Activated T-helper 1 cell treated with anti-CD3 and anti-CD28 coated beads, Interleukin-2, amount 50 U/mL, for 16 hours (primary cell): ENCODE measurements at regions not wholly inside any gene's neighbourhood (a gene's known extent, or its start where the extent isn't known, plus 50 kb on each side); places are given as distances from the start of the nearest gene placed in this dataset.
"Not testable (repeated sequence)": the region's sequence is repeated elsewhere in the genome, so short reads cannot be mapped to it uniquely, and the experiment has no call there.

Experiments
- DNase-seq, 2 donors: peaks; one replicate each; pipeline ENCODE4 v3.0.0-alpha.2; 2020; ENCODE audit warnings: low read depth in 1 of 2, low spot score in 1 of 2

GRCh38 chr2:226095058-226095457 lies 695.5 kb downstream of the NYAP2 start:
- DNase-seq: no peak

GRCh38 chr2:226093364-226093763 lies 693.9 kb downstream of the NYAP2 start:
- DNase-seq: no peak

GRCh38 chr2:226088366-226088674 lies 688.8 kb downstream of the NYAP2 start:
- no peak for DNase-seq

- no peak for DNase-seq
Measured at GRCh38 chr2:226087505-226088365, 688.2 kb downstream of the NYAP2 start.

GRCh38 chr2:226087051-226087450 lies 687.5 kb downstream of the NYAP2 start:
- DNase-seq: no peak

- no peak for DNase-seq
Measured at GRCh38 chr2:226086190-226086589, 686.7 kb downstream of the NYAP2 start.

GRCh38 chr2:226085425-226085824 lies 685.9 kb downstream of the NYAP2 start:
- not testable (repeated sequence) for DNase-seq

- DNase-seq: no peak
Measured at GRCh38 chr2:226080334-226080733, 680.8 kb downstream of the NYAP2 start.

GRCh38 chr2:226079671-226080181 lies 680.2 kb downstream of the NYAP2 start:
- no peak for DNase-seq

- DNase-seq: no peak
Measured at GRCh38 chr2:226079196-226079595, 679.7 kb downstream of the NYAP2 start.

GRCh38 chr2:226078666-226079065 lies 679.2 kb downstream of the NYAP2 start:
- no peak for DNase-seq

- DNase-seq: no peak
Measured at GRCh38 chr2:226077841-226078240, 678.3 kb downstream of the NYAP2 start.

GRCh38 chr2:226077031-226077430 lies 677.5 kb downstream of the NYAP2 start:
- no peak for DNase-seq

GRCh38 chr2:226076529-226076928 lies 677.0 kb downstream of the NYAP2 start:
- no peak for DNase-seq

- DNase-seq: no peak
Measured at GRCh38 chr2:226074391-226074790, 674.9 kb downstream of the NYAP2 start.

GRCh38 chr2:226073496-226074160 lies 674.1 kb downstream of the NYAP2 start:
- no peak for DNase-seq

- DNase-seq: no peak
Measured at GRCh38 chr2:226066873-226067272, 667.4 kb downstream of the NYAP2 start.

- DNase-seq: no peak
Measured at GRCh38 chr2:226066391-226066790, 666.9 kb downstream of the NYAP2 start.

GRCh38 chr2:226064932-226065570 lies 665.5 kb downstream of the NYAP2 start:
- DNase-seq: no peak

GRCh38 chr2:226063704-226064440 lies 664.4 kb downstream of the NYAP2 start:
- no peak for DNase-seq

GRCh38 chr2:226059961-226060627 lies 660.6 kb downstream of the NYAP2 start:
- no peak for DNase-seq
